Hippocampal formation (tissue), 2 donors: ENCODE measurements at regions not wholly inside any gene's neighbourhood (a gene's known extent, or its start where the extent isn't known, plus 50 kb on each side); places are given as distances from the start of the nearest gene placed in this dataset.
"Not testable (repeated sequence)": the region's sequence is repeated elsewhere in the genome, so short reads cannot be mapped to it uniquely, and the experiment has no call there.

ENCODE experiments used
- DNase-seq, 2 donors: peaks; one replicate each; lab custom pipeline; 2025; lab: John Stamatoyannopoulos, UW

- DNase-seq = not testable (repeated sequence)
These were observed 189.9 kb downstream of the TTC6 start for GRCh38 chr14:37785298-37785697.

GRCh38 chr14:37786114-37786625 lies 190.7 kb downstream of the TTC6 start:
- not testable (repeated sequence) for DNase-seq

- no peak for DNase-seq
These were observed 192.6 kb downstream of the TTC6 start for GRCh38 chr14:37787879-37788494.

GRCh38 chr14:37791384-37792036 lies 196.1 kb downstream of the TTC6 start:
- DNase-seq = no peak

- DNase-seq = no peak
These were observed 196.7 kb downstream of the TTC6 start for GRCh38 chr14:37792124-37792523.

GRCh38 chr14:37796703-37797416 lies 201.4 kb downstream of the TTC6 start:
- no peak for DNase-seq

- no peak for DNase-seq
These were observed 202.2 kb downstream of the TTC6 start for GRCh38 chr14:37797675-37798074.

- DNase-seq = no peak
These were observed 212.3 kb downstream of the TTC6 start for GRCh38 chr14:37807722-37808121.

GRCh38 chr14:37810094-37810801 lies 214.8 kb downstream of the TTC6 start:
- no peak for DNase-seq

GRCh38 chr14:37813732-37814131 lies 218.3 kb downstream of the TTC6 start:
- no peak for DNase-seq

GRCh38 chr14:37816135-37816534 lies 220.7 kb downstream of the TTC6 start:
- no peak for DNase-seq

- no peak for DNase-seq
These were observed 221.4 kb downstream of the TTC6 start for GRCh38 chr14:37816743-37817295.

- DNase-seq = no peak
These were observed 224.0 kb downstream of the TTC6 start for GRCh38 chr14:37819155-37820015.

- DNase-seq = not testable (repeated sequence)
These were observed 225.4 kb downstream of the TTC6 start for GRCh38 chr14:37820810-37821209.

GRCh38 chr14:37824939-37825712 lies 229.7 kb downstream of the TTC6 start:
- no peak for DNase-seq

- DNase-seq = no peak
These were observed 231.4 kb downstream of the TTC6 start for GRCh38 chr14:37826869-37827268.

- DNase-seq = no peak
These were observed 234.8 kb downstream of the TTC6 start for GRCh38 chr14:37830271-37830670.

- DNase-seq = no peak
These were observed 238.8 kb downstream of the TTC6 start for GRCh38 chr14:37834275-37834674.

GRCh38 chr14:37838778-37839177 lies 243.3 kb downstream of the TTC6 start:
- DNase-seq = not testable (repeated sequence)

- not testable (repeated sequence) for DNase-seq
These were observed 245.6 kb downstream of the TTC6 start for GRCh38 chr14:37841039-37841438.
